GM03348 (cell line): ENCODE measurements at regions not wholly inside any gene's neighbourhood (a gene's known extent, or its start where the extent isn't known, plus 50 kb on each side); places are given as distances from the start of the nearest gene placed in this dataset.

ENCODE experiments used
- DNase-seq: peaks from one replicate; pipeline ENCODE4 v3.0.0; 2012; ENCODE audit warnings: low spot score

GRCh38 chr11:104433751-104434150 lies 269.8 kb upstream of the PDGFD start:
- no peak for DNase-seq

DNA sequence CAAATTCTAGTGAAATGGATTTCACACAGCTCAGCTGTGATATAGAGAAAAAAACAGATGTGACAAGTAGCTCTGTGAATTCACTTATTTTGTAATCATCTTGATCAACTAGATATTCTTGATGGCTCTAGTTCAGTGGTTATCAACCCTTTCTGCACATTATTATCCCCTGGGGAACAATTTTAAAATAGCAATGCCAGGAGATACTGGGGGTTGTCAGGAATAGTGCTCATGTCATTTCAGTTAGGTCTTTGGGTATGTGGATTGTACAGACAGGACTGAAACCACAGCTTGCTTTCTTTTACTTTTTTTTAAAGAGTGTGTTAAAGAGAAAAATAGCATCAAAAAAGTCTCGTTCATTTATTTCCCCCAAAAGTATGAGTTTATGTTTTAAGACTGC lies 269.0 kb upstream of the PDGFD start:
- DNase-seq, result no peak

DNA sequence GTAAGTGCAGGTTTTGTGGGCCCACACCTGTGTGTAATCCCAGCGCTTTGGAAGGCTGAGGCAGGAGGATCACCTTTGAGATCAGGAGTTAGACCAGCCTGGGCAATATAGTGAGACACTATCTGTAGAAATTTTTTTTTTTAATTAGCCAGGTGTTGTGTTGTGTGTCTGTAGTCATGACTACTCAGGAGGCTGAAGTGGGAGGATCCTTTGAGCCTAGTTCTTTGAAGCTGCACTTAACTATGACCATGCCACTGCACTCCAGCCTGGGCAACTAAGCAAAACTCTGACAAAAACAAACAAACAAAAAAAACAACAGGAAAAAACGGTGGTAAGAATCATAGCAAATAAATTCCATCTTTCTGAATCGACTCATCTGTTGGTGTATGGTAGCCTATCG lies 268.6 kb upstream of the PDGFD start:
- no peak for DNase-seq

- no peak for DNase-seq
Observed at GRCh38 chr11:104422324-104422944, 258.5 kb upstream of the PDGFD start.

GRCh38 chr11:104410336-104410735 lies 246.4 kb upstream of the PDGFD start:
- DNase-seq, result no peak

DNA sequence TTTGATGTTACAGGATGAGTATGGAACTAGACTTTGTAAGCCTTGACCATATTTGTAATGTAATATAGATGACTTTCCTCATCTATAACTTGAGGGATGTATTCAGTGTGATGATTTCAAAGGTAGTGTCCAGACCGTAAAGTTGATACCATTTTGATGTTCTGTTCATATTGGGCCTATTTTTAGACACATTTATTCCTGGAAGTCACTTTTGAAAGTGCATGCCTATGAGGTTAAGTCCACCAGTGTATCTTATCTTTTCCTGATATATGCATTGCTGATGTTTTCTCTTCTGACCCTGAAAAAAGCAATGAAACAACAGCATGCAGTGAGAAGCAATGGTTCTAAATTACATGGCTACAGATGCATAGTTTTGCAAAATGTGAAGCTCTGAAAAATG lies 244.7 kb upstream of the PDGFD start:
- DNase-seq, result no peak

DNA sequence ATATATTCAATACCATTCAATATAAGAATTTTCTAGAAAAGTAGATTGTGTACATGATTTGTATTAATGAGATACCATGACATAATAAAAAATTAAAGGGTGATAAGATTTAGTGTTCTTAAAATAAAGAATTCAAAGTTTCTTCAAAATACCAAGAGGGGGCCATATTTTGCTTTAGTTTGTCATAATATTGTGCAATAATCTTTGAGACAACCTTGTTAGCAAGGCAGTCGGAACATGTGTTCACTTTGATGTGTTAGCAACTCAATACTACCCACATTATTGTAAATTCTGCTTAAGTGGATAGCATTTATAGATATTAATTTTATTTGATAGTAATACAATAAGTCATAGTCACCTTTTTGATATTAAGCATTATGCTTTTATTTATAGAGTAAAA lies 241.3 kb upstream of the PDGFD start:
- no peak for DNase-seq

DNA sequence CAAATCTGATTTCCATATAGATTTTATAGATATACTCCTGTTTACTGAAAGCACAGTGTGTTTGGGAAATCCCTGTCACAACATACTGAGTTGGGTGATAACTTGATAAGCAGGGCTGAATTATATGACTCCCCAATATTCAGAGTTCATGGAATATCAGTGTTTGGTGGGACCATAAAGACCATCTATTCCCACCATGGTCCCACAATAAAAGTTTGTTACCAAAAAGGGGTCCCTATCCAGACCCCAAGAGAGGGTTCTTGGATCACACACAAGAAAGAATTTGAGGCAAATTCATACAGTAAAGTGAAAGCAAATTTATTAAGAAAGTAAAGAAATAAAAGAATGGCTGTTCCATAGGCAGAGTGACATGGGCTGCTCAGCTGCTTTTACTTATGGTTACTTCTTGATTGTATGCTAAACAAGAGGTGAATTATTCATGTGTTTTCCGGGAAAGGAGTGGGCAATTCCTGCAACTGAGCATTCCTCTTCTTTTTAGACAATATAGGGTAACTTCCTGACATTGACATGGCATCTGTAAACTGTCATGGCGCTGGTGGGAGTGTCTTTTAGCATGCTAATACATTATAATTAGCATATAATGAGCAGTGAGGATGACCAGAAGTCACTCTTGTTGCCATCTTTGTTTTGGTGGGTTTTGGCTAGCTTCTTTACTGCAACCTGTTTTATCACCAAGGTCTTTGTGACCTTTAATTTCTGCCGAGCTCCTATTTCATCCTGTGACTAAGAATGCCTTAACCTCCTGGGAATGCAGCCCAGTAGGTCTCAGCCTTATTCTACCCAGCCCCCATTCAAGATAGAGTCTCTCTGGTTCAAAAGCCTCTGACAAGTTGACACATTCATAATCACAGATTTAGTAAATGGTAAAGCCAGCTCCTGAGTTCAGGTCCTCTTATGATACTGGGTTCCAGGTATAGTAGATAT lies 240.6 kb upstream of the PDGFD start:
- DNase-seq, result no peak

GRCh38 chr11:104402812-104403521 lies 239.0 kb upstream of the PDGFD start:
- no peak for DNase-seq

DNA sequence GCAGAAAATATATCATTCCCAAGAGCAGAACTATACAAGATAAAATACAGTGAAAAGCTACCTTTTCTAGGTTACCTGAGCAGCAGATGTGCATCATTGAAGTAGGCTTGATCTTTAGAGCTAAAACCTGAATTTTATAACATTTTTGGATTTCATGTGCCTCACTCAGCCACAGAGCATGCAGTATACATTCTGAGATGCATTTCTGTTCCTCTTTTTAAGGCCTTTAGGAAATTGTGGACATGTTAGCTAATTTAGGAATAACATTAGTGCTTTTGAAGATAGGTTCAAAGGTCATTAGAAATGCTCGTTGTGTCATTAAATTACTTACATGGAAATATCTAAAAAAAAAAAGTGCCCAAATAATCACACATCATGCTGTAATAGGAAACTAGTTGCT lies 230.6 kb upstream of the PDGFD start:
- no peak for DNase-seq

- no peak for DNase-seq
Observed at GRCh38 chr11:104390651-104391050, 226.7 kb upstream of the PDGFD start.

DNA sequence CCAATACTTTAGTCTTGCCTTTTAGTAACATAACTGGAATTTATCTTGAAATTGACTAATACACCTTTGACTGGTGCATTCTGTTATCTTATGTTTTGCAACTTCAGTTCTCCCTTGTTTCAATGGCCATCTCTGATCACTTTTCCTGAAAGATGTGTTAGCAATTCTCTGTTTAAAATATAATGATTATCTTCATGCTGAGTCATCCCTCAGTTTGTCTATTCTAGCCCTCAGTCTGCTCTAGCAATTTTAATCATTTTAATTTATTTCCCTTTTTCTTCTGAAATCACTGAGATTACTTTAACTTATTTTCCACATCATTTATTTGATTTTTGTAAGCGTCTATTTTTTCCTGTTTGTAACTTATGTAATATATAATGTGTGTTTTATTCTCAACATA lies 221.9 kb upstream of the PDGFD start:
- DNase-seq, result no peak

- DNase-seq, result no peak
Observed at GRCh38 chr11:104380358-104380757, 216.4 kb upstream of the PDGFD start.

- no peak for DNase-seq
Observed at GRCh38 chr11:104372111-104372510, 208.2 kb upstream of the PDGFD start.

- no peak for DNase-seq
Observed at GRCh38 chr11:104370478-104370877, 206.5 kb upstream of the PDGFD start.

DNA sequence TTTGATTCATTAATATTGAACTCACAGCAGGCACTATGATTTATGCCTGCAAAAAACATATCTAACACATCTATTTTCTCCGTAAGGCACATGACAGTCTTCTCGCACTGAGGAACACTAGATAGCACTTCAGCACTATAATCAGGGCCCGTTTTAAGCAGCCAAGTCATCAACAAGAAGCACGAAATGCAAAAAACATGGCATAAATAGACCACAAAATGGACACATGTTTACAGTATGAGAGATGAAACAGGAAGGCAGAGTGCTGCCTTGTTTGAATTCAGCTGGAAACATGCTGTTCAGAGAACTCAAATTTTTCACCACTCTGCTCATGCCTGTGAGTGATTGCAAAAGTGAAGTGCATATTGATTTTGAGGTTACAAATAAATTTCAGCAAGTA lies 205.8 kb upstream of the PDGFD start:
- DNase-seq, result no peak

GRCh38 chr11:104366321-104366734 lies 202.4 kb upstream of the PDGFD start:
- no peak for DNase-seq

GRCh38 chr11:104365676-104366075 lies 201.7 kb upstream of the PDGFD start:
- no peak for DNase-seq

DNA sequence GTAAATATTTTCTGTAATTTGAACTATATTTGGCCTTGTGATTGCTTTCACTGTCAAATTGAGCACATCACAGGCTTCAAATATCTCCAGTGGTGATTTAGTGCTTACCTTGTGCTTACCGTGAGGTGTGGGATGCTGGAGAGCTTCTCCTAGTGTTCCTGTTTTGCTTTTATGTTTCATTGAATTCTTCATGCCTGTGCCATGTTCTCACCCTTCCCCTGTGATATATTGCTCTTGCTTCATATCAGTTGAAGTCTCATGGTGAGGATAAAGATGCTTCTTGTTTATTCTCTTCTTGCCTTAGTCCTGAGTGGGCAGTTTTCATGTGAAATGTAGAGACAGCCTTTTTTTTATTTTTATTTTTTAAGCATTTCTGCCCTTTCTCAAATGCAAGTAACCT lies 198.0 kb upstream of the PDGFD start:
- DNase-seq, result no peak

- DNase-seq, result no peak
Observed at GRCh38 chr11:104352036-104352435, 188.1 kb upstream of the PDGFD start.

GRCh38 chr11:104343578-104343977 lies 179.6 kb upstream of the PDGFD start:
- peak; percentile 12 for DNase-seq

DNA sequence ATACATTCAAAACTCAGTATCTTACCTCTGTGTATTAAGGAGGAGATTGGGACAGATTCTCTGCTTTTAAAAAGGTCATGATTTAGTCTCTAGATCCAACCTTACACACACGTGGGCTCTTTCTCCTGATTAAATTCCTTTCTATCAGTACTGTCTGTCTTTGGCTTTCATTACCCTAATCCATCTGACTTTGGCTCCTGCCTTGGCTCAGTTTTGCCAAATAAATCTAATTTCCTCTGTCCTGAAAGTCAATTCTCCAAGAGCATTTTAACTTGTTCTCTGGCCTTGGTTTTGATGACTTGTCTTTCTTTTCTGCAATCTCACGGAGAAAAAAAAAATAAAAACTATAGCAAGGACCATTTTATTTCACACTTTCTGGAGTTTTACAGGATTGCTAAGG lies 176.6 kb upstream of the PDGFD start:
- DNase-seq, result no peak

GRCh38 chr11:104339380-104339831 lies 175.5 kb upstream of the PDGFD start:
- no peak for DNase-seq
